ENCODE measurements at regions not wholly inside any gene's neighbourhood (a gene's known extent, or its start where the extent isn't known, plus 50 kb on each side); places are given as distances from the start of the nearest gene placed in this dataset.

GRCh38 chr10:47104151-47104605, 192.9 kb downstream of the PTPN20 start:
- no peak for DNase-seq (ENCODE audit: low read depth in 1 of 2, low spot score in 1 of 2)

DNA sequence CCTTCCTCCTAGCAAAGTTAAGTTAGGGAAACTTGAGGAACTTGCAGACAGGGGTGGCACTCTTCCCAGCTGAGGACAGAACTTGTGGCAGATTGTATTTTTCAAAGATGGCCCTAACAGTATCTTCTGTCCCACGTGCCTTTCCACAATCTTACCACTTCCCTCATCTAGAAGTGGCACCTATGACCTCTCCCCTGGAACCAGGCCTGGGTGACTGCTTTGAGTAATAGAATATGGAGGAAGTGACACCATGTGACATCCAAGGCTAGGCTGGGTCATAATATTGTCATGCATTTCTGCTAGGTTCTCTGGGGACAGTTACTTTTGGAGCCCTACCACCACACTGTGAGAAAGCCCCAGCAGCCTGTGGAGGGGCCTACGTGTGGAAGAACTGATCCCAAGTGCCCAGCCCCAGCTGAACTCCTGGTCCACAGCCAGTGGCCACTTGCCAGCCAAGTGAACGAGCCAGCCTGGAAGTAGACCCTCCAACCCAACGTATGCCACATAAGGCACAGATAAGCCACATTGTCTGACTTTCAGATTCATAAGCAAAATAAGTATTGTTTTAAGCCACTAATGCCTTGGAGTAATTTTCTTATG, 193.7 kb downstream of the PTPN20 start:
- no peak for DNase-seq (ENCODE audit: low read depth in 1 of 2, low spot score in 1 of 2)

- no peak for DNase-seq (ENCODE audit: low read depth in 1 of 2, low spot score in 1 of 2)
Observed at GRCh38 chr10:47107007-47107747, 192.8 kb upstream of the GDF10 start.

DNA sequence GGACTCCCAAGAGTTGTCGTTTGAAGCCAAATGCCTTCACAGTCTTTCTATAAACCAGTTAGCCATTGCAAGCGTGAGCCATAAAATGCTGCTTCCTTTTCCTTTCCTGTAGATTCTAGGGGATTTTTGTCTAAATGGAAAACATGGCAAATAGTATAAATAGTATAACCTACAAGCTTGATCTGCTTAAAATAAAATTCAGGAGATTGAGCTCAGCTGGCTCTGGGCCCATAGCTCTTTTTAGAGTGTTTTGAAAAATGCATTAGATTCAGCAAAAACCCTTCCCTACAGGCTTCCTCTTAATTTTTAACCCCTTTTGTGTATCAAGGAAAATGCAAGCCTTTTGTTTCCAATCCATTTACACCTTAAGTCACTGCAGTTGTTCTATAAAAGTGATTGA, 190.1 kb upstream of the GDF10 start:
- no peak for DNase-seq (ENCODE audit: low read depth in 1 of 2, low spot score in 1 of 2)

GRCh38 chr10:47111329-47111862, 188.6 kb upstream of the GDF10 start:
- no peak for DNase-seq (ENCODE audit: low read depth in 1 of 2, low spot score in 1 of 2)

- DNase-seq (ENCODE audit: low read depth in 1 of 2, low spot score in 1 of 2) = no peak
Observed at GRCh38 chr10:47112612-47113011, 187.4 kb upstream of the GDF10 start.

GRCh38 chr10:47113907-47114500, 186.0 kb upstream of the GDF10 start:
- no peak for DNase-seq (ENCODE audit: low read depth in 1 of 2, low spot score in 1 of 2)

- no peak for DNase-seq (ENCODE audit: low read depth in 1 of 2, low spot score in 1 of 2)
Observed at GRCh38 chr10:47114680-47115186, 185.3 kb upstream of the GDF10 start.

- no peak for DNase-seq (ENCODE audit: low read depth in 1 of 2, low spot score in 1 of 2)
Observed at GRCh38 chr10:47115322-47115721, 184.7 kb upstream of the GDF10 start.

DNA sequence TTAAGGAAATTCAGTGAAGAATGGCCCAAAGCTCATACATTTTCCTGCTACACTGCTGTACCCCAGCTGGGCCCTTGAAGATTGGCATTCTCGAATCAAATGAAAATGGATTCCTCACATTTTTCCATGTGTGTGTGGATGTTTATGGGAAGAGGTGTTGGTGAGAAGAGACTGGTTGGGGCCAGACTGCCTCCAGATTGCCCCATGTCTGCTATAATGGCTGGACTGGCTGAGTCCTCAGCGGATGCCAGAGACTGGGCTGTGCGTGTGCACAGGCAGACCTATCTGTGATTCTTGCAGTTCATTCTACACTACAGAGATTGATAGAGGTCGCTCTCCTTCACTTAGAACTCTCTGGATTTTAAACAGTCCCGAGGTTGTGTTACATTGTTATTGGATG, 183.6 kb upstream of the GDF10 start:
- DNase-seq (ENCODE audit: low read depth in 1 of 2, low spot score in 1 of 2) = no peak

DNA sequence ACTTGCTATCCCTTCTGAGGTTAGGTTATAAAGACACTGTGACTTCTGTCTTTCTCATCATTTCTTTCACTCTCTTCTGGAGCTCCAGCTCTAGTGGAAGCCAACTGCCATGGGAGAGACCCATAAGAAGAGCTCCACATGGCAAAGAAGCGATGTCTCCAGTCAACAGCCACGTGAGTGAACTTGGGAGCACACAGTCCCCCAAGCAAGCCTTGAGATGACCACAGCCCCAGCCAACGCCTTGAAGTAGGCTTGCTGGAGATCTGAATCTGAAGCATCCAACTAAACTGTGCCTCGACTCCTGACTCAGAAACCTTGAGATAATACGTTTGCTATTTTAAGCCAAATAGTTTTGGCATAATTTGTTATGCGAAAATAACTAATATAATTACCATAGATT, 181.7 kb upstream of the GDF10 start:
- DNase-seq (ENCODE audit: low read depth in 1 of 2, low spot score in 1 of 2) = no peak

- no peak for DNase-seq (ENCODE audit: low read depth in 1 of 2, low spot score in 1 of 2)
Observed at GRCh38 chr10:47121336-47121735, 178.7 kb upstream of the GDF10 start.

- no peak for DNase-seq (ENCODE audit: low read depth in 1 of 2, low spot score in 1 of 2)
Observed at GRCh38 chr10:47123716-47124288, 176.2 kb upstream of the GDF10 start.

GRCh38 chr10:47127188-47127785, 172.7 kb upstream of the GDF10 start:
- no peak for DNase-seq (ENCODE audit: low read depth in 1 of 2, low spot score in 1 of 2)

DNA sequence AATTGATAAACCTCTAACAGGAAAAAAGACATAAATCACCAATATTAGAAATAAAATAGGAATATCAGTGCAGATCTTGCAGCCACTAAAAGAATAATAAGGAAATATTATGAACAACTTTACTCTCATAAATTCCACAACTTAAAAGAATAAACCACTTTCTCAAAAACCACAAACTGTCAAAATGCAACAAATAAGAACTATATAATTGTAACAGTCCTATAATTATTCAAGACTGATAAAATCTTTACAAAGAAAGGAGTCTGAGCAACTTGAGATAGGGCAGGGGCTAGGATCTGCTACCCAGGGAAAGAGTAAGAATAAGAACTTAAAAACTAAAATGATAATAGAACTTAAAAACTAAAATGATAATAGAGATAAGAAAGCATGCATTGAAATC, 169.5 kb upstream of the GDF10 start:
- no peak for DNase-seq (ENCODE audit: low read depth in 1 of 2, low spot score in 1 of 2)

- DNase-seq (ENCODE audit: low read depth in 1 of 2, low spot score in 1 of 2) = no peak
Observed at GRCh38 chr10:47133871-47134570, 166.0 kb upstream of the GDF10 start.

GRCh38 chr10:47136866-47137265, 163.1 kb upstream of the GDF10 start:
- DNase-seq (ENCODE audit: low read depth in 1 of 2, low spot score in 1 of 2) = no peak

DNA sequence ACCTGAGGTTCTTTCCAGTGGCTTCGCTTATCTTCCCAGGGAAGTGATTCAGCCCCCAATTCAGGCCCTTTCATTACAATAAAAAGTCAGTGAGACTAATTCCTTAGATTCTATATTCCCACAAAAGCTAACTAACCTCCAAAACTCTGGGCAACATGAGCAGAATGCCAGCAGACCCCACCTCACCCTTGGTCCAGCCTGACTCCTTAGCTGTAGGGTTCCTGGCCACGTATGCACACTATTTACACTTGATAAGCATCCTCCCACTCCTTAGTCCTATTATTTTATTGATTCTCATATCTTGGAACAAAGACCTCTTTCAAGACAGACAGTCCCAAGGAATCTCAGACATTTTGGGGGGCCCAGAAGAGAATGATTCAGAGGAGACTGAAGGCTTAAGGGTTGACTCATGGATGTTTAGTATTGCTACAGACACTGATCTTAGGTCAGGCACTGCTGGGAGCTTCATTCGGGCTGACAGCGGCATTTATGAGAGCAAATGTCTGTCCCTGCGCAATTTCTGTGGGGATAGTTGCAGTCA, 162.6 kb upstream of the GDF10 start:
- DNase-seq (ENCODE audit: low read depth in 1 of 2, low spot score in 1 of 2) = no peak

- DNase-seq (ENCODE audit: low read depth in 1 of 2, low spot score in 1 of 2) = no peak
Observed at GRCh38 chr10:47139121-47139520, 160.9 kb upstream of the GDF10 start.

GRCh38 chr10:47140761-47141348, 159.1 kb upstream of the GDF10 start:
- no peak for DNase-seq (ENCODE audit: low read depth in 1 of 2, low spot score in 1 of 2)

All from activated T-helper 1 cell treated with anti-CD3 and anti-CD28 coated beads, Interleukin-2, amount 50 U/mL, for 16 hours (primary cell).